NCI-H2107 treated with DMSO at 0.1 percent for 48 hours (cell line): ENCODE measurements at regions not wholly inside any gene's neighbourhood (a gene's known extent, or its start where the extent isn't known, plus 50 kb on each side); places are given as distances from the start of the nearest gene placed in this dataset.
A peak's percentile ranks its signal among the peaks of the same experiment; 100 is the strongest.
"Not testable (repeated sequence)": the region's sequence is repeated elsewhere in the genome, so short reads cannot be mapped to it uniquely, and the experiment has no call there.

Source experiments
- DNase-seq: peaks from one replicate; lab custom pipeline; 2025; ENCODE audit not compliant: unreplicated experiment; lab: John Stamatoyannopoulos, UW

GRCh38 chr12:67034110-67034879, 234.9 kb upstream of the CAND1 start:
- no peak for DNase-seq

DNA sequence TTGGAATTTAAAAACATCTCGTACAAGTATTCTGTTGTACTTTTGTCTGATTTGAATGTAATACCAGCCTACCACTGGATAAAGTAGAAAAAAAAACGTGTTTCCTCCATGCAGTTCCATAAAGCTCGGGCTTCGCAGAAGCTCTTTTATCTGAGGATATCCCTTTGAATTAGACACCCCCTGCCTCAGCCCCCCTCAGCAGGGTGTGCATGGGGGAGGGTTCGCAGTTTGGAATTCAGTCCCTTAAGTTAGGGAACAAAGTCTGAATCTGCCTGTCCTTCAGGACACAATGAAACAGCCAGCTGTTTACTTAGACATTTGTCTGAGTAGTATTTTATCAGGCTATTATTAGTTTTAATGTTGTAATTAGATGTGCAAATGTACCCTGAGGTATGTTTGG, 234.0 kb upstream of the CAND1 start:
- no peak for DNase-seq

DNA sequence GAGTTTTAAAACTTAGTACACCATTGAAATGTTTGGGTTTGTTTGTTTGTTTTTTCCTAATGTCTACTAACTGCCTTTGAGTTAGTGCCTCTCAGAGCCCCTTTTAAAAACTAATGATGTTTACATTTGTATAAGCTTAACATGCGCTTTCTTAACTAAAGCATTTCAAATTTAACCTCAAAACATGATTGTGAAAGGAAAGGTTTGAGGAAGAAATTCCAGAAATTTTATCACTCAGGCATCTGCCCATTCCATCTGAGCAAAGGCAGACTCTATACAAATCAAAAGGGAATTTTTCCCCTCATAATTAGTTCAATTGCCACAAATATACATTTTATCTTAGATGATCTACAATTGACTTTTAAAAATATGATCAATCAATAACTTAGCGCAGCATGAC, 230.7 kb upstream of the CAND1 start:
- DNase-seq, result no peak

GRCh38 chr12:67039995-67040860, 228.9 kb upstream of the CAND1 start:
- DNase-seq, result no peak

DNA sequence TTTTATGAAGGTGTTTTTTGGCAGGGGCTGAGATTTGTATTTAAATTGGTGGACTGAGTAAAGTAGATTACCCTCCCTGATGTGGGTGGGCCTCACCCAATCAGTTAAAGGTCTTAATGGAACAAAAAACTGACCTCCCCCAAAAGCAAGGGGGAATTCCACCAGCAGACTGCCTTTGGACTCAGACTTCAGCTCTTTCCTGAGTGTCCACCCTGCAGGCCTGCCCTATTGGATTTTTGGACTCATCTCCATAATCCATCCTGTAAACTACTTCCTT, 228.4 kb upstream of the CAND1 start:
- DNase-seq, result no peak

DNA sequence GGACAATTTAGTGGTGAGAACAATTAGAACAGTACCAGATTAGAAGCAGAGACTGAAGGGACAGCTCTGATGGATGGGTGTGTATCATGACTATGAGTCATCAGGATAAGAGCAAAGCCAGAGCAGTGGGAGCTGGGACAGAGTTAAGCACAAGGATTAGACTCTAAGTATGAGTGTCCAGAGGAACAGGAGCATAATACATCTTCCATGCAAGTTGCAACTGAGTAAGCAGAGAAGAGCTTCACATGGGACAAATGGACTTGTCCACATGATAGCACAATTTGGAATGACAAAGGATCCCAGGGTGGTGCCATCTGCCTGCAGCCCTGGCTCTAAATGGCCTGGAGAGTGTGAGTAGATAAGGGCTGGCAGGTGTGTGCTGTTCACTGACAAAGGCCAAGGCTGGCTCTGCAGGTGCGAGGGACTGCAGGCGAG, 226.4 kb upstream of the CAND1 start:
- DNase-seq, result peak; percentile 98

DNA sequence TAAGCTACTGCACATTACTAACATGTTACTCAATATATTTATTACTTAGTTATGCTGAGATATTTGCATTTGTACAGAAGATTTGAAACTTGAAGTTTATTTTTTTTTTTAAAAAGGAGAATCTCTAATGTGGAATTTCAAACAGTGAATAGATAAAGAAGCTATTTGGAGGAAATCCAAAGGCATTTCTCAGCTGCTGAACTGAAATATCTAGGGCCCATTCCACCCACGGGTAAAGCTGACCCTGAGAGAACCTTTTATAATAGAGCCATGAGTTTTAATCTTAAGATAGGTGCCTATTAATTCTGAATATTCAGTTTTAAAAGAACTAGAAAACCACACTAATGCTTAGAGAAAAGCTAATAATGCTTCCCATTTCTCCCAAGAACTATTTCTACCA, 225.4 kb upstream of the CAND1 start:
- no peak for DNase-seq

- DNase-seq, result no peak
Observed at GRCh38 chr12:67045650-67046049, 223.5 kb upstream of the CAND1 start.

DNA sequence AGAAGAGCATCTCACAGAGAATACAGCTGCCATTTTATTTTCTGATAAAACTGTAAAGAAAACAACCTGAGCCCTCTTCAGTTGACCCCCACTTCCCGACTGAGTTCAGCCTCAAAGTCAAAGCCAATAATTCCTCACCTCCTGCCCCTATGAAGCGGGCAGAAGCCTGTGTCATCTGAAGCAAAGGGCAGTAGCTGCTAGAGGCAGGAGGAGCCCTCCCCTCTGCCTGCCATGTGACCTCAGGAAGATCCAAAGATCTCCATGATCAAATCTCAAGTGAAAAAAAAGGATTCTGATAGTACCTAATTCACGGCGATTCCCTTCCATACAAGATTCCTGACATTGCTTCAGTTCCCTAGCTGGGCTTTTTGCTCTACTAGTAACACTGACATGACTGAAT, 223.1 kb upstream of the CAND1 start:
- DNase-seq, result peak; percentile 55

GRCh38 chr12:67047634-67048033, 221.5 kb upstream of the CAND1 start:
- peak; percentile 52 for DNase-seq

GRCh38 chr12:67048371-67048770, 220.8 kb upstream of the CAND1 start:
- DNase-seq, result peak; percentile 54

GRCh38 chr12:67049199-67049598, 220.0 kb upstream of the CAND1 start:
- not testable (repeated sequence) for DNase-seq

DNA sequence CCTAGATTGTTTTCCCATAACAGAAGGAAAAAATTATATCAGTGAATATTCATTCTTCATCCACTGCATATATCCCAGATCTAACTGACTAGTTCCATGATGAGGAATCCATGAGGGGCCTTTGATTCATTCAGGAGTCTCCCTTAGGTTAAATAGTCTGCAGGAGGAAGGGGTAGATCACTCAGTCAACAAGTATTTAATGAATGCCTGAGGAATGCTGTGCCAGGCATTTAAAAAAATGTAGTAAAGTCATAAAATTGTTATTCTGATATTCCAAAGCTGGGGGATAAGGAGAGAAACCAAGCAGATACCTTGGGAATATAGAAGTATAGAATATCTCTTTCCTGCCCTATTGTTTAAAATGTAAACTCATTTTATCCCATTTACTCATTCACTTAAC, 216.2 kb upstream of the CAND1 start:
- DNase-seq, result no peak

DNA sequence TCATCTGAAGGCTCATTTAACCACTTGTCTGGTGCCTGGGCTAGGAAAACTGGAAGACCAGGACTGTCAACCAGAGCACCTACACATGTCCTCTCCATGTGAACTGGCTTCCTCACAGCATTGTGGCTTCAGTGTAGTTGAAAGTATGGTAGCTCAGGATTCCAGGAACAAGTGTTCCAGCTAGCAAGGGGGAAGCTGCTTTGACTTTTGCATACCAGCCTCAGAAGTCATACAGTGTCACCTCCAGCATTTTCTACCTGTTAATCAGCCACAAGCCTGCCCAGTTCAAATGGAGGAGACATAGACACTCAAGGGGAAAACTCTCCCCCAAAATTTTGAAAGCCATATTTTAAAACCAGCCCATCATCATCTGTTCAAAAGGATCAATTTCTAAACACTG, 212.8 kb upstream of the CAND1 start:
- no peak for DNase-seq

- DNase-seq, result no peak
Observed at GRCh38 chr12:67057072-67057471, 212.1 kb upstream of the CAND1 start.

DNA sequence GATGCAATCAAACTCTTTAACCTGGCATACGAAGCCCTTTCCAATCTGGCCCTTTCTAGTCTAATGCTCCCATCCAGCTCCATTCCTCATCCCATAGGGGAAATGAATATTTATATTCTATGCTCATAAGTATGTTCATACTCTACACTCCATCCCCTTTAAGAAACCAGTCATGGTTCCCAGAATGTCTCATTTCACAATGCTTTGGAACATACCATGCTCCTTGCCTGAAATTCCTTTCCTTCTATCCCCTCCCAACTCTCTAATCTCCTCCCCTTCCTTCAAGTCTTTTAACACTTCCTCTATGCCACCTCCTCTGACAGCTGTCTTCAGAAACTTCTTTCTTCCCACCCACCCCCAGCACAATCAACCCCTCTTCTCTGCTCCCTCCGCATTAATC, 207.0 kb upstream of the CAND1 start:
- DNase-seq, result no peak

GRCh38 chr12:67067453-67068203, 201.5 kb upstream of the CAND1 start:
- peak; percentile 64 for DNase-seq

GRCh38 chr12:67068204-67068731, 200.9 kb upstream of the CAND1 start:
- DNase-seq, result peak; percentile 50

GRCh38 chr12:67068761-67069450, 200.3 kb upstream of the CAND1 start:
- peak; percentile 68 for DNase-seq

DNA sequence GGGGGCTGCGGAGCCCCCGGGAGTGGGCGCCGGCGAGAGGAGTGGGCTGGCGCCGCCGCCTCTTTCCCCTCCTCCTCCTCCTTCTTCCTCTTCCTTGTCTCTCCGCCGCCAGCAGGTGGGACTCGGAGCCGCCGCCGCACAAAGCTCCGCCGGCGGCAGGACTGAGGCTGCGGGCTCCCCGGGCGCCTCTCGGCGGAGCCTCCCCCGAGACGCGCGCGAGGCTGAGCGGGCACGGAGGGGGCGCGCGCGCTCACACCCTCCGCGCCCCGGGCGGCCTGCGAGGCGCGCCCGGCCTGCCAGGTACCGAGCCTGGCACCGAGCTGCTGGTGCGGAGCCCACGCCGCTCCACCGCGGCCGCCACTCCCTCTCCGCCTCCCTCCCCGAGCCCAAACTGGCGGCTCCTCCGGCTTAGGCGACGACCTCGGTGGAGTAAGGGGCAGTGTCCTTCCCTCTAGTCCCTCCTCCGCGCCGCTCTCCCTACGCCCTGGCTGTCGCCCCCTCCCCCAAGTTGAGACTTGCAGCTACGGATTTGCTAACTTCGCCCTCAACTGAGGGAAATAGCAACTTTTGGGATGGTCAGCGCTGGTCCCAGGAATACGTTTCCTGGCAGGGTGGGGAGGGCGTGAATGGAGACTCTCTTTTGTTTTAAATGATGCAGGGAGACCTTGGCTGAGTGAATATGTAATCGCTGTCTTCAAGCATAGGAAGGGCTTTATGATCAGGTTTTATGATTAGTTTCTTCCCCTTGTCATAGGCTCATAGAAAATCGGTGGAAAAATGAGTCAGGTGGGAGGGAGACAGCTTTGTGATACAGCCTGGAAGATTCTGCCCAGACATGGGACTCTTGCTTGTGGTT, 199.5 kb upstream of the CAND1 start:
- peak; percentile 47 for DNase-seq
